IMR-90 (cell line): ENCODE measurements at regions not wholly inside any gene's neighbourhood (a gene's known extent, or its start where the extent isn't known, plus 50 kb on each side); places are given as distances from the start of the nearest gene placed in this dataset.

Experiments
- ATAC-seq: fragments of 200-7000 bp; cut with Tn5 transposase; 2 replicates; pipeline ENCODE4 v1.9.1; 2020; ENCODE audit warnings: low read depth, mild to moderate bottlenecking, moderate library complexity
- BruUV-seq: library from RNA; stranded (reverse); fragments of 400-500 nt; replicated peaks from 2 replicates; lab custom pipeline; 2021; lab: Mats Ljungman, UMichigan
- CTCF ChIA-PET: fragments of 300-600 bp; formaldehyde crosslinking; extraction: SDS; loops from one replicate; lab custom pipeline; 2021; ENCODE audit warnings: antibody characterized with exemption; lab: Yijun Ruan, JAX
- POLR2A ChIA-PET: fragments of 300-600 bp; sonication (Branson Sonifier 250); formaldehyde crosslinking; loops from one replicate; lab custom pipeline; 2022; ENCODE audit warnings: antibody characterized with exemption; ENCODE audit not compliant: unreplicated experiment; lab: Charles Lee
- DNase-seq: peaks from one replicate; pipeline ENCODE4 v3.0.0; 2013
- H2AFZ ChIP-seq: replicated peaks from 2 replicates; pipeline ENCODE3; 2013; ENCODE audit warnings: low read length, mild to moderate bottlenecking; ENCODE audit not compliant: poor library complexity
- H2AK5ac ChIP-seq: 2 replicates; pipeline ENCODE4 v1.6.1; 2013; ENCODE audit warnings: low read depth, low read length, inconsistent platforms
- H2AK9ac ChIP-seq: replicated peaks from 2 replicates; pipeline ENCODE3; 2013; ENCODE audit warnings: mild to moderate bottlenecking, low read depth, low read length, moderate library complexity; ENCODE audit not compliant: poor library complexity
- H2BK120ac ChIP-seq: 2 replicates; pipeline ENCODE4 v1.6.1; 2013; ENCODE audit warnings: low read depth, low read length, inconsistent platforms
- H2BK15ac ChIP-seq: 3 replicates; pipeline ENCODE4 v1.6.1; 2013; ENCODE audit warnings: low read depth, low read length, inconsistent platforms
- H2BK20ac ChIP-seq: 2 replicates; pipeline ENCODE4 v1.6.1; 2013; ENCODE audit warnings: low read depth, mild to moderate bottlenecking, inconsistent platforms, low read length, moderate library complexity
- H2BK5ac ChIP-seq: 2 replicates; pipeline ENCODE4 v1.6.1; 2013; ENCODE audit warnings: mild to moderate bottlenecking, low read depth, low read length, inconsistent platforms; ENCODE audit not compliant: poor library complexity, severe bottlenecking
- H3K14ac ChIP-seq: replicated peaks from 2 replicates; pipeline ENCODE4 v1.6.1; 2013; ENCODE audit warnings: low read depth, low read length, inconsistent platforms
- H3K18ac ChIP-seq: 2 replicates; pipeline ENCODE4 v1.6.1; 2013; ENCODE audit warnings: low read depth, low read length, control low read depth
- H3K23ac ChIP-seq: 2 replicates; pipeline ENCODE4 v1.6.1; 2013; ENCODE audit warnings: low read depth, low read length, inconsistent platforms
- H3K27ac ChIP-seq: 2 replicates; pipeline ENCODE4 v1.5.1; 2013; ENCODE audit warnings: mild to moderate bottlenecking, control low read depth, low read length; ENCODE audit not compliant: insufficient read depth
- H3K27me3 ChIP-seq: 2 replicates; pipeline ENCODE4 v1.6.1; 2013; ENCODE audit warnings: low read length; ENCODE audit not compliant: control insufficient read depth, insufficient read depth
- H3K36me3 ChIP-seq: 2 replicates; pipeline ENCODE4 v1.6.1; 2013; ENCODE audit warnings: low read length, mixed read lengths; ENCODE audit not compliant: control insufficient read depth, insufficient read depth
- H3K4ac ChIP-seq: 2 replicates; pipeline ENCODE4 v1.6.1; 2013; ENCODE audit warnings: low read depth, low read length, inconsistent platforms
- H3K4me1 ChIP-seq: 2 replicates; pipeline ENCODE4 v1.6.1; 2013; ENCODE audit warnings: low read length, mixed read lengths; ENCODE audit not compliant: control insufficient read depth, insufficient read depth
- H3K4me2 ChIP-seq: 2 replicates; pipeline ENCODE4 v1.6.1; 2013; ENCODE audit warnings: low read depth, mild to moderate bottlenecking, control low read depth, low read length, moderate library complexity
- H3K4me3 ChIP-seq: 2 replicates; pipeline ENCODE4 v1.5.1; 2013; ENCODE audit warnings: low read depth, mild to moderate bottlenecking, control low read depth, low read length, moderate library complexity; ENCODE audit not compliant: insufficient read depth
- H3K56ac ChIP-seq: 2 replicates; pipeline ENCODE4 v1.6.1; 2013; ENCODE audit warnings: low read length, inconsistent platforms; ENCODE audit not compliant: insufficient read depth; ENCODE audit errors: extremely low read depth
- H3K79me1 ChIP-seq, 2 experiments: 2 replicates each; pipeline ENCODE4 v1.6.1; 2013; ENCODE audit warnings: low read length in 2 of 2, inconsistent platforms in 1 of 2, low read depth in 1 of 2
- H3K9ac ChIP-seq: 2 replicates; pipeline ENCODE4 v1.6.1; 2013; ENCODE audit warnings: low read depth, low read length, control low read depth
- H3K9me1 ChIP-seq: 2 replicates; pipeline ENCODE4 v1.6.1; 2013; ENCODE audit warnings: low read length, inconsistent platforms; ENCODE audit not compliant: insufficient read depth
- H3K9me3 ChIP-seq: 2 replicates; pipeline ENCODE4 v1.6.1; 2013; ENCODE audit warnings: low read length; ENCODE audit not compliant: control insufficient read depth, insufficient read depth
- H4K20me1 ChIP-seq: 2 replicates; pipeline ENCODE4 v1.6.1; 2013; ENCODE audit warnings: low read length, inconsistent platforms; ENCODE audit not compliant: insufficient read depth
- H4K5ac ChIP-seq: 2 replicates; pipeline ENCODE4 v1.6.1; 2013; ENCODE audit warnings: mild to moderate bottlenecking, low read depth, low read length, control low read depth
- H4K8ac ChIP-seq, 2 experiments: 2 replicates each; pipeline ENCODE4 v1.6.1; 2013; ENCODE audit warnings: low read depth in 2 of 2, low read length in 2 of 2, control low read depth in 1 of 2, inconsistent platforms in 1 of 2
- H4K91ac ChIP-seq: 2 replicates; pipeline ENCODE4 v1.6.1; 2013; ENCODE audit warnings: low read depth, low read length, inconsistent platforms; ENCODE audit not compliant: insufficient read depth
- MAFK ChIP-seq: IDR thresholded peaks from 2 replicates; pipeline ENCODE4 v1.6.1; 2012; ENCODE audit warnings: low read depth, low read length, improper control_type of control experiment
- MXI1 ChIP-seq: IDR thresholded peaks from 2 replicates; pipeline ENCODE4 v1.6.1; 2012; ENCODE audit warnings: low read depth, mild to moderate bottlenecking, low read length, moderate library complexity, borderline replicate concordance
- NFE2L2 ChIP-seq: fragments of 150-350 bp; IDR thresholded peaks from 2 replicates; pipeline ENCODE4 v1.6.1; 2016; ENCODE audit warnings: low read depth, mild to moderate bottlenecking, low read length
- POLR2A ChIP-seq: IDR thresholded peaks from 2 replicates; pipeline ENCODE4 v1.6.1; 2012; ENCODE audit warnings: mild to moderate bottlenecking, low read depth, low read length
- SMC3 ChIP-seq: fragments of 150-350 bp; IDR thresholded peaks from 2 replicates; pipeline ENCODE4 v1.6.1; 2016; ENCODE audit warnings: low read depth, mild to moderate bottlenecking, antibody characterized with exemption, low read length, moderate library complexity
- WGBS, 2 experiments: methylation state at CpG; one replicate each; pipeline versions ENCODE4 v1.1.5 to v1.1.7; 2013; ENCODE audit warnings: missing lambda C conversion rate in 2 of 2; ENCODE audit not compliant: insufficient read length in 1 of 2; ENCODE audit errors: extremely low coverage in 2 of 2; 5-methylcytosine and 5-hydroxymethylcytosine counted together
- dilution Hi-C: fragments of 300-500 bp; cut with HindIII; formaldehyde crosslinking; loops from one replicate; pipeline ENCODE4 v1.14.3; 2018; ENCODE audit warnings: low sequenced_read_pairs; ENCODE audit not compliant: unreplicated experiment
- in situ Hi-C: fragments of 300-500 bp; cut with MboI; formaldehyde crosslinking; loops from 3 replicates; pipeline ENCODE4 v1.14.3; 2019; ENCODE audit warnings: low sequenced_read_pairs, inconsistent platforms, mixed read lengths
- intact Hi-C: fragments of 100-400 bp; cut with micrococcal nuclease; formaldehyde crosslinking; loops from 2 replicates; pipeline ENCODE4 v1.10.0; 2022
- TF ChIP-seq, protein P1 (sequence below): conservative IDR thresholded peaks from 2 replicates; pipeline ENCODE4 v1.5.1; 2012; ENCODE audit warnings: mild to moderate bottlenecking, low read depth, low read length, improper control_type of control experiment

DNA sequence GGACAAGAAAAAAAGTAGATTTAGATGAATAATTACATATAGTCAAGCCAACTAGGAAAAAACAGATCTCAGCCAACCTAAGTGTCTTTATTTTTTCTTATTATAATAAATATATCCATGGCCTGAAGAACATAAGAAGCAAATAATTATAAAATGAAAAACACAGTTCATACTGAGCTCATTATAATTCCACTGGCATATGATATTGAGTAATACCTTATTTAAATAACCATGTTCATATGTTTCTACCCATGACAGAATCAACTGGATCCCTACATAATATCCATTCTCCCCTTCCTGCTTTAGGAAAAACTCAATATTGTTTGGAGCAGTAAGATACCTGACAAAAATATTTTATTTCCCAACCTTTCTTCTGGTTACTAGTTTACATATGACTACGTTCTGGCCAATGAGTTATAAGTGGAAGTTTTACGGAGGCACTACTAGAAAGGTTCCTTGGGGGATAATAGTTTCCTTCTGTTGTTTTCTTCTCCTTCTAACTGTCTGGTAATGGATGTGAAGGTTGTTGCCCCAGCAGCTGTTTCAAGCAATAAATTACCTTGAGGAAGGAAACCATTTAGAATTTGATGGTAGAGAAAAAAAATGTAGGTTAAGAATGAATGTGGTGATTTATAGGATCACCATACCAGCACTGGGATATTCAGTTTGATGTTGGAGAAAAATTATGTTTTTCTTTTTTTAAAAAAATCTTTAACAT lies 184.1 kb upstream of the MBNL1 start:
- Histone ChIP-seq H3K56ac (no peak overlapping the region), H4K5ac (no peak overlapping the region), H3K4ac (no peak overlapping the region), H3K4me1 (no peaks in the 10 kb centered on the region), H4K91ac (no peak overlapping the region), H3K9me3 (no peaks in the 10 kb centered on the region; the same call in 1 of the 2 replicates), H3K79me1 (no peaks in the 10 kb centered on the region), H3K27ac (no peak overlapping the region), H2AK9ac (no peak overlapping the region), H3K4me2 (no peak overlapping the region), H3K9me1 (no peaks in the 10 kb centered on the region), H2AFZ (no peak overlapping the region), H3K4me3 (no peak overlapping the region), H2BK15ac (no peak overlapping the region), H4K20me1 (no peaks in the 10 kb centered on the region), H3K18ac (no peak overlapping the region), H2BK20ac (no peak overlapping the region), H3K36me3 (no peaks in the 10 kb centered on the region), H3K14ac (no peak overlapping the region), H4K8ac (no peak overlapping the region), H2AK5ac (no peak overlapping the region), H2BK5ac (no peak overlapping the region), H3K27me3 (no peaks in the 10 kb centered on the region), H3K23ac (no peak overlapping the region), H3K9ac (no peak overlapping the region), H2BK120ac (no peak overlapping the region)
- CTCF ChIA-PET = no interaction called here
- dilution Hi-C loops (no loop called here), in situ Hi-C loops (no loop called here), intact Hi-C loops (no loop called here)
- ATAC-seq (no peak), DNase-seq (no peak)
- POLR2A ChIA-PET = no interaction called here
- BruUV-seq = no TSS peak
- no CpG with 5 or more reads among the region's 2 CpGs for WGBS, 2 experiments
- TF ChIP-seq SMC3 = no peak
- no peak for TF ChIP-seq MXI1
- TF ChIP-seq MAFK = no peak
- TF ChIP-seq NFE2L2 = no peak
- no peak for TF ChIP-seq POLR2A
- TF ChIP-seq, protein P1, sequence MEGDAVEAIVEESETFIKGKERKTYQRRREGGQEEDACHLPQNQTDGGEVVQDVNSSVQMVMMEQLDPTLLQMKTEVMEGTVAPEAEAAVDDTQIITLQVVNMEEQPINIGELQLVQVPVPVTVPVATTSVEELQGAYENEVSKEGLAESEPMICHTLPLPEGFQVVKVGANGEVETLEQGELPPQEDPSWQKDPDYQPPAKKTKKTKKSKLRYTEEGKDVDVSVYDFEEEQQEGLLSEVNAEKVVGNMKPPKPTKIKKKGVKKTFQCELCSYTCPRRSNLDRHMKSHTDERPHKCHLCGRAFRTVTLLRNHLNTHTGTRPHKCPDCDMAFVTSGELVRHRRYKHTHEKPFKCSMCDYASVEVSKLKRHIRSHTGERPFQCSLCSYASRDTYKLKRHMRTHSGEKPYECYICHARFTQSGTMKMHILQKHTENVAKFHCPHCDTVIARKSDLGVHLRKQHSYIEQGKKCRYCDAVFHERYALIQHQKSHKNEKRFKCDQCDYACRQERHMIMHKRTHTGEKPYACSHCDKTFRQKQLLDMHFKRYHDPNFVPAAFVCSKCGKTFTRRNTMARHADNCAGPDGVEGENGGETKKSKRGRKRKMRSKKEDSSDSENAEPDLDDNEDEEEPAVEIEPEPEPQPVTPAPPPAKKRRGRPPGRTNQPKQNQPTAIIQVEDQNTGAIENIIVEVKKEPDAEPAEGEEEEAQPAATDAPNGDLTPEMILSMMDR = no peak
